ENCODE measurements at regions not wholly inside any gene's neighbourhood (a gene's known extent, or its start where the extent isn't known, plus 50 kb on each side); places are given as distances from the start of the nearest gene placed in this dataset.

DNA sequence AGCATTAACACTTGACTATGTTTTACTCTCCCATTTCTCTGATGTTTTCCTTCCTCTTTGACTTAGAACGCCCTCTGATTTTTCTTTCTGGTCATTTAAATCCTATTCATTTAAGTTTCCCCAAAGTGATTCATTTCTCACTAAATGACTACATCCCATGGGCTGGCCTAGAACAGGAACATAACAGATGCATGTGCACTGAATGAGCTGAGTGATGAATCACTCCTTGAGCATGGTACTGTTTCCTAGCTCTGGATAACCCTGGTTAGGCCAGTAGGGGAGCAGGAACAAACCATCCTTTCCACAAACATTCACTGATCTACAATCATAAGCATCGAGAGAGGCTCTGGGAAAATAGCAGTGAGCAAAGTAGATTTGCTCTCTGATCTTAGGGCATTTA lies 221.9 kb upstream of the SETBP1 start:
- H3K9me3 ChIP-seq = no peaks in the 10 kb centered on the region
- TF ChIP-seq, protein P1, sequence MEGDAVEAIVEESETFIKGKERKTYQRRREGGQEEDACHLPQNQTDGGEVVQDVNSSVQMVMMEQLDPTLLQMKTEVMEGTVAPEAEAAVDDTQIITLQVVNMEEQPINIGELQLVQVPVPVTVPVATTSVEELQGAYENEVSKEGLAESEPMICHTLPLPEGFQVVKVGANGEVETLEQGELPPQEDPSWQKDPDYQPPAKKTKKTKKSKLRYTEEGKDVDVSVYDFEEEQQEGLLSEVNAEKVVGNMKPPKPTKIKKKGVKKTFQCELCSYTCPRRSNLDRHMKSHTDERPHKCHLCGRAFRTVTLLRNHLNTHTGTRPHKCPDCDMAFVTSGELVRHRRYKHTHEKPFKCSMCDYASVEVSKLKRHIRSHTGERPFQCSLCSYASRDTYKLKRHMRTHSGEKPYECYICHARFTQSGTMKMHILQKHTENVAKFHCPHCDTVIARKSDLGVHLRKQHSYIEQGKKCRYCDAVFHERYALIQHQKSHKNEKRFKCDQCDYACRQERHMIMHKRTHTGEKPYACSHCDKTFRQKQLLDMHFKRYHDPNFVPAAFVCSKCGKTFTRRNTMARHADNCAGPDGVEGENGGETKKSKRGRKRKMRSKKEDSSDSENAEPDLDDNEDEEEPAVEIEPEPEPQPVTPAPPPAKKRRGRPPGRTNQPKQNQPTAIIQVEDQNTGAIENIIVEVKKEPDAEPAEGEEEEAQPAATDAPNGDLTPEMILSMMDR (IDR thresholded peaks at IDR 0.05) = no peak
- H3K27me3 ChIP-seq (ENCODE audit: insufficient read depth in 3 of 3, low read length in 2 of 3) = no peaks in the 10 kb centered on the region
- no peak overlapping the region for H3K4me3 ChIP-seq
- no peak overlapping the region for H3K27ac ChIP-seq
- no peaks in the 10 kb centered on the region for H3K36me3 ChIP-seq (ENCODE audit: insufficient read depth in 1 of 2, low read depth in 1 of 2)
- DNase-seq = no peak
- intact Hi-C loops (cut with DNase I) = no loop called here
- WGBS, 3 donors = 82 to 95% (median 85%) methylated on average over 2 of the region's 2 CpGs
- no peak for ATAC-seq
- H3K4me1 ChIP-seq = no peaks in the 10 kb centered on the region

DNA sequence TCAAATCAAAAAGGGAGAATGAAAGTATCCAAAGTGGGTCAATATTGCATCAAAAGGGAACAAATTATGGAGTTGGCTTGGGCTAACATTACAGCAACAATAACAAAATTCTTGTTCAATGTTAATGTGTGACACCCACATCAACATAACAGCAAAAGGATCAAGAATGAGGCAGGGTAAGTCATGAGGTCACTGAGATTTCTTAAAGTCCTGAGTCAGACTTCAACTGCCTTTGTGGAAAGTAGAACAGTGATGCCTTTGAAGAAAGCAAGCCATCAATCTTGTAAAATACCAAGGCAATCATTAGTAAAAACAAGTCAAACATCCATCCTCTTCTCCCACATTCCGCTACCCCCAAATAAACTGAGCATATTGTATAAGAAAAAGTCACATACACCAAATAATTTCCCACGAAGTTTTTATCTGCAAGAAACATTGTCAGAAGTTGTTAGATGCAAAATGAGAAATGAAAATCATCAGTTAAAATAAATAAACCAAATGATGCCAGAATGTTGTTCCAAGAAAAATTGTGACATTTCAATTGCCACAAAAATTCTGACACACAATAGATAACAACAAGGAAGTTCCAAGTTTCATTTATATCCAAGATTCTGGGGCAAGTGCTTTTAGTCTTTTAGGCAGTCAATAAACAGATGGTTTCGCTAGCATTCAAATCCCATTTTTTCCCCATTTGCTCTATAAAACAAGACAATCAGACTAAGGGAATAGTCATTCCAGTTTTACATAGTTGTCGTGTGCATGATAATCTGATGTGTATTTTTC lies 216.1 kb upstream of the SETBP1 start:
- ATAC-seq = no peak
- TF ChIP-seq, protein P1 (IDR thresholded peaks at IDR 0.05) = no peak
- WGBS, 3 donors = 45 to 58% (median 50%) methylated on average over 4 of the region's 4 CpGs
- DNase-seq = no peak
- no peaks in the 10 kb centered on the region for H3K4me1 ChIP-seq
- intact Hi-C loops (cut with DNase I) = no loop called here
- H3K9me3 ChIP-seq = no peaks in the 10 kb centered on the region
- no peaks in the 10 kb centered on the region for H3K36me3 ChIP-seq (ENCODE audit: insufficient read depth in 1 of 2, low read depth in 1 of 2)
- no peaks in the 10 kb centered on the region for H3K27me3 ChIP-seq (ENCODE audit: insufficient read depth in 3 of 3, low read length in 2 of 3)
- H3K4me3 ChIP-seq = no peak overlapping the region
- H3K27ac ChIP-seq = no peak overlapping the region

DNA sequence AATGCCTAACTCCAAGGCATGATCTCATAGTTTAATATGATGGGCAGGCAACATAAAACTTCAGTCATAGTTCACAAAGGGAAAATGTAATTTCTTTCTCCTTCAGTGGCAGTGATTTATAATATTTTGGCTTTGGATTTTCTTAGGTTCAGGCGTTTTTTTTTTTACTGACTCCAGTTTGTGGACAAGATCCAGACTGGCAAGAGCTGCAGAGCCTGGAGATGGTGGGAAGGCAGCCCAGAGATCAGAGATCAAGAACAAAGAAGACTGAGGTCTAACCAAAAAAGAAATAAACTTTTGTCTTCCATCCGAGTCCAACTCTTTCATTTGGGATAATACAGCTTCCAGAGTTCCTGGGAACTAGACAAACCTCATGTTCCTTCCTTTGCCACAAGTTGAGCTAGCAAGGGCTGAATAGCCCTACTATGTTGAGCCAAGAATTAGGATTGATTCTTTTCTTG lies 215.3 kb upstream of the SETBP1 start:
- 8 to 19% (median 9%) methylated on average over 2 of the region's 2 CpGs for WGBS, 3 donors
- Histone ChIP-seq H3K27ac (no peak overlapping the region), H3K27me3 (ENCODE audit: insufficient read depth in 3 of 3, low read length in 2 of 3) (no peaks in the 10 kb centered on the region), H3K4me3 (no peak overlapping the region), H3K4me1 (no peaks in the 10 kb centered on the region), H3K36me3 (ENCODE audit: insufficient read depth in 1 of 2, low read depth in 1 of 2) (no peaks in the 10 kb centered on the region), H3K9me3 (no peaks in the 10 kb centered on the region)
- intact Hi-C loops (cut with DNase I) = no loop called here
- DNase-seq (no peak), ATAC-seq (no peak)
- TF ChIP-seq, protein P1 (IDR thresholded peaks at IDR 0.05) = no peak

DNA sequence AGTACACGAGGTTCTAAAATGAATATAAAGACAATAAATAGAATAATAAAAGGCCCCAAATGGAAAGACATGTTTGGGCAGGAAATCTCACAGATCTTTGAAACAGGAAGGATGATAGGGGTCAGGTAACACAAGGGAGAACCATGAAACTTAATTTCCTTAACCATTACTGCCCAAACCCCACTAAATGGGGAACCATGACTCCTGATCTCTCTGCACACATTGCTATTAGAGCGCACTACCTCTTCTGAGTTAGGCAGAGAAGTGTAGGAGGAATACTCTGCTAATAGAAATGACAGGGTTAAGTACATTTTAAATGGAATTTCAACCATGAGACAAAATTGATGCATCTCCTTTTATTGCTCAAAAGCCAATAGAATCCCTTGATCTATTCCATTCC lies 213.7 kb upstream of the SETBP1 start:
- no peak for DNase-seq
- 82 to 87% (median 87%) methylated on average over 2 of the region's 2 CpGs for WGBS, 3 donors
- ATAC-seq = no peak
- Histone ChIP-seq H3K27me3 (ENCODE audit: insufficient read depth in 3 of 3, low read length in 2 of 3) (no peaks in the 10 kb centered on the region), H3K36me3 (ENCODE audit: insufficient read depth in 1 of 2, low read depth in 1 of 2) (no peaks in the 10 kb centered on the region), H3K9me3 (no peaks in the 10 kb centered on the region), H3K4me1 (no peaks in the 10 kb centered on the region), H3K4me3 (no peak overlapping the region), H3K27ac (no peak overlapping the region)
- intact Hi-C loops (cut with DNase I) = no loop called here
- TF ChIP-seq, protein P1 (IDR thresholded peaks at IDR 0.05) = no peak

DNA sequence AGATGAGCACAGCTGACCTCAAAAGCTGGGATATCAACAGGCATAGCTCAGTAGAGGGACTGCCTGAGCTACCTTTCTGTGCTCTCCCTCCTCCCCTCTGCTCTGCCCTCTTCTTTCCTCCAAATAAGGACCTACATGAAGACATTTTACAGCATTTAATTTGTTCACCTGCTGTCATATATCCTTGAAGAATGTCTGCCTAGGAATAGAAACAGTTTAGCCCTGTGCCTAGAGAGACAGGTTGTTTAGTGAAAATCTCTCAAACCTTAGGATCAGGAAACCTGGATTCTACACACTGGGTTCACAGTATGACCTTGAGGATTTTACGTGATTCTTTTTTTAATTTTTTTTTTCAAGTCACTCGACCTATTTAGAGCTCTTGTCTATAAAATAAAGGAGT lies 213.0 kb upstream of the SETBP1 start:
- intact Hi-C loops (cut with DNase I) = no loop called here
- Histone ChIP-seq H3K27ac (no peak overlapping the region), H3K9me3 (no peaks in the 10 kb centered on the region), H3K36me3 (ENCODE audit: insufficient read depth in 1 of 2, low read depth in 1 of 2) (no peaks in the 10 kb centered on the region), H3K4me3 (no peak overlapping the region), H3K27me3 (ENCODE audit: insufficient read depth in 3 of 3, low read length in 2 of 3) (no peaks in the 10 kb centered on the region), H3K4me1 (no peaks in the 10 kb centered on the region)
- TF ChIP-seq, protein P1 (IDR thresholded peaks at IDR 0.05) = no peak
- no peak for DNase-seq
- 87 to 88% (median 87%) methylated on average over 2 of the region's 2 CpGs for WGBS, 3 donors
- ATAC-seq = no peak
